Stimulated activated CD4-positive, alpha-beta T cell treated with anti-CD3 and anti-CD28 coated beads, Interleukin-4, amount 100 ng/mL, for 1 hour (primary cell): ENCODE measurements at regions not wholly inside any gene's neighbourhood (a gene's known extent, or its start where the extent isn't known, plus 50 kb on each side); places are given as distances from the start of the nearest gene placed in this dataset.
A peak's percentile ranks its signal among the peaks of the same experiment; 100 is the strongest.
"Not testable (repeated sequence)": the region's sequence is repeated elsewhere in the genome, so short reads cannot be mapped to it uniquely, and the experiment has no call there.

Experiments
- DNase-seq: peaks from one replicate; pipeline ENCODE4 v3.0.0-alpha.2; 2020

DNA sequence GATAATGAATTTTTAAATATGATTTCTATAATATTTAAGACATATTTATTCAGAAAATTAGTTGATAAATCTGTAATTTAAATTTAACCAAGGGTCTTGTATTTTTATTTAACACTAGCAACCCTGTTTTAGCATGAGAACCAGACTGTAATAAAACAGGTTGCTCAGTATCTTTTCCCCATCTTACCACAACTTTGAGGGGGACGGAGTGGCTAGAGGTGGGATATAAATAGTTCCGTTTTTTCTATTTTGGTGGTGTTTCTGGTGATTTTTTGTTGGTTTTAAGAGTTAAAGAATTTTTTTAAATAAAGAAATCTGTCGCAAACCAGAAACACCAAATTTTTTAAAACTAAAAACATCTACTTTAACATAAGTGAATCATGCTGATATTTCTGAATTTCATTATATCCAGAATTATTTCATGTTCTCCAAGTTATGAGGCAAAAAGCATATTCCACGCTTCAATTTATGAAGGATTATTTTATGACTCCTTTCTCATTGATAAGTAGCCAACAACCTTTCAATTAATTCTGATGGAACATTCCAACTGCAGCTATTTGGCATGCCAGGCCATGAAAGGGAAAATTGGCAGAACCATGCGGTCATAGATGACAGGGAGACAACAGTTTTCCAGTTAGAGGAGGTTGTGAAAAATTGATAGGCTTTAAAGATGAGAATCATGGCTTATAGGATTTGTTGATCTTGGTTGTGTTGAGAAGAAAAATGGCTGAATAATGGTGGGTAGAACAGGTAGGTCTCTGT lies 151.9 kb upstream of the CARMIL1 start:
- no peak for DNase-seq

DNA sequence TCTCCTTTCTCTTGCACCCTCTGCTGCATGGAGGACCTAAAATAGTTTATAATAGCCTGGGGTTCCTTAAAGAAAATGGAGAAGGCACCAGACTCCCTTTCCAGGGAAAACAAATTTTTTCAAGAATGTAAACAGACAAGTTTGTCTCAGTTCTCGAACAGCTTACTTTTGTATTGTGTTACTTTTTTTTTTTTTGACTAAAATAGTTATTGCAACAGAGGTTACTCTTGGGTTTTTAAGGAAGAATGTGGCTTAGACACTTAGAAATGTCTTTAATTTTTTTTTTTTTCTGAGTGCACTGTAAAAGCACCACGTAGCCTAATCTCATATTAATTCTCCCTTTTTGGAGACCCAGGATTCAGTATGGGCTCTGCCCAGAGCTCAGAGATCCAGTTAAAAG lies 148.7 kb upstream of the CARMIL1 start:
- DNase-seq, result no peak

DNA sequence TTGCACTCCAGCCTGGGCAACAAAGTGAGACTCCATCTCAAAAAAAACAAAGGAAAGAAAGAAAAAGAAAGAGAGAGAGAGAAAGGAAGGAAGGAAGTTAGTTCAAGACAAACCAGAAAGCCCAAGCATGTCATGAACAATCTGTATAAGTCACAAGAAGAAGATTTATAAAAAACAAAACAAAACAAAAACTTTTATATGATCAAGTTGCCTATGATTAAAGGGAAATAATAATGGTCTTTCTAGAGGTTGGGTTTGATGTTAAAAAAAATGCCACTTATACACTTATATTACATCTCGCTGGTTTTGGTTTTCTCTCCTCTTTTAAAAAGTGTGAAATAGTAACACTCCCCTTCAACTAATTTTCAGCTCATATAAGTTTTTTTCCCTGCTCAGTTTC lies 146.2 kb upstream of the CARMIL1 start:
- DNase-seq, result no peak

DNA sequence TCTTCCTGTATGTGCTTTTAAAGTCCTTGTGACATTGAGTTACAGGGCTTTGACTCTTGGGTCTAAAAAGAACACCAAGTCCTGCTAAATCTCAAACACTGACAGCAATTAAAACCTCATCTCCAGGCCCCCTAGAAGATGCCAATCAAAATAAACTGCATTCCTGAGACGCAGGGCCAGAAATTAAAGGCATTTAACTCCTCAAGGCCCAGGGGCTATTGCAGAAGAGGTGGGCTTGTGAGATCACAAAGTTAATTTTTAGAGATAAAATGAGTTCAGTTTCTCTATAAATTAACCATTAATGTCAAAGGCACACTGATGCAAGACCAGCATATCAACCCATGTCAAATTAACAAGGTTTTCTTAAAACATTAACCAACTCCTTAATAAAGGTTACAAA lies 145.6 kb upstream of the CARMIL1 start:
- no peak for DNase-seq

DNA sequence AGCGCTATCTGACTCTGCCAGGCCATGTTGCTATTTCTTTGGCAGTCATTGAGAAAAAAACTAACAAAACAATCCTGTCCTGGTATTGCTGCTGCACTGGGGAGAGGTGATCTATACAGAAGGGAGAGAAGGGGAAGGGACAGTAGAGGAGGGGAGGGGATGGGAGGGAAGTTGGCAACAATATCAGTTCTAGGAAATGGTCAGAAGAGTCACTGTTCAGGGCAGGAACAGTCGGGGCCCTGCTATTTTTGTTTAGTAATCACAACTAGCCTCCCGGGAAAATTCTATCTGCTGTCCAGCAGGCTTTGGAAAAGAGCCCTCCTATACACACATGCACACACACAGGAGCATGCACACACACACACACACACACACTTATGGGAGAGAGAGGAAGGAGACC lies 142.3 kb upstream of the CARMIL1 start:
- no peak for DNase-seq

DNA sequence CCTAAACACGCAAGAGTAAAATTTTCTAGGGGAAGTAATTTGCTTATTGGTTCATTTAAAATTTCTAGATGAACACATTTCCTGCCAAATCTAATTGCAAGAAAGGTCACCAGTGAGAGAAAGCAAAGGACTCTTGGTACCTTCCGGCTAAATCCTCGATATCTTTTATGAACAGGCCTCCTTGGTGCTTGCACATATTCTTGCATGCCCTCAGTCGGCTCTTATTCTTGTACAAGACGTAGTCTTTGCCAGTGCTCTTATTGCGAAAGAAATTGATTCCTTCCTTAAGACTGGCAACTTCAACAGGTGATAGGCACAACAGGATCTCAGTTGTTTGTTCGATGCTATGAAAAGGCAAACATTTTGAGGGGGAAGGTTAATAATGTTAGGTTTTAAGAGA lies 141.7 kb upstream of the CARMIL1 start:
- DNase-seq, result no peak

DNA sequence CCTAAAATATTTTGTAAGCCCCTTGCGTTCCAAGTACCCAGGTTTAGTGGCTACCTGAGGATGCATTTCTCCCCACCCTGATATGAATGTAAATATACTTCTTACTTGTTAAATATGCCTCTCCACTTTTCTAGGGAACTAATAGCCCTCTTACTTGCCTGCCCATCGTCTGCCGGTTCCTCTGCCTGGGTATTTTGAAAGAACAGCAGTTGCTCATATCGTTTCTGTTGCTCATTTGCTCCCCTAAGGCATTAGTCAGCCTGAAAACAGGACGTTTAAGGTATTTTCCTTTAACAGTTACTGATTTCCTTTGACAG lies 141.3 kb upstream of the CARMIL1 start:
- DNase-seq, result peak; percentile 40

DNA sequence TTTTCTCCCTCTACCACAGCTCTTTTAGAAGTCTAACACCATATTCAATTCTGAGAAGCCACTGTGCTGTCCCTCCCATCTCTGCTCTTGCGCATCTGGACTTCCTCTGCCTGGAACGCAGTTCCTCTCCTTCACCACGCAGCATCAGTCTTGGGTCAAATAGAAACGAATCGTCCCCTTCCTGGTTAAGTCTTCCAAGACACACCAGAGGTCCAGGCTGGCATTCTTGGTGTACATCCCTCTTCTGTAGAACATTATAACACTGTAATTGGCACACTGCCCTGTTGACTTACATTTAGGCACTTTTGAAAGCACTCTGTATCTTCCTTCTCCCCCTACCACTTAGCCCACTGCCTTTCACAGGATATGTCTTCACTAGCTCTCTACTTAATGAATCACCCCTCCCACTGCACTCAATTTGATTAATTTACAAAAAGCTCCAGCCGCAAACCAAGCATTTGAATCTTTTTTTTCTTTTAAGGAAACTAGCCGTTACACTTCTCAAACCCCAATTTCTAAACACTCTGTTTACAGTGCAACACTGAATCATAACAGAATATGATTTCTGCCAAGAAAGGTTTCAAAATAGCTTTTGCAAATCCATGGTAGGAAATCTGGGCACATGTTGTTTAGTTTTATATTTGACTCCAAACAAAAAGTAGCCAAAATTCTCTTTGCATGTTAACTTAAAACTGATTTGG lies 140.8 kb upstream of the CARMIL1 start:
- DNase-seq, result peak; percentile 49

DNA sequence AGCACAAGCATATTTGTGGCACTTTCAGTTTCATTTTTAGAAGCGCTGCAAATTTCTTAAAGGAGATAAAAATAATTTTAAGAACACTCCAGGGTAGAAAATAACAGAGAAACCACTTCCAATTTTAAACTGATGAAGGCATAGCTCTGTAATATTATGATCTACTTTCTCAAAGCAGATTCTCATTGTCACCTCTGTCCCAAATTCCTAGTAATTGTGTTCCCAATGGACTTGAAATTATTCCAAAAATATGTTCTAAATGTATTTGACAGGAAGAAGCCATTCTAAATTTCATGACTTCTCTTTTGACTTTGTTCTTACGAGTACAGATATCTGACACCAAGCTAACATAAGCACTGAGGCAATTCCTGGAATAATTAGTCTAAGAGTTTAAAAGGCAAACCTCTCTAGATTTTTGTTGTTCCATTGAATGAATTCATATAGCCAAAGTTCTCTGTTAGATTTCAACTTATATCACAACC lies 140.2 kb upstream of the CARMIL1 start:
- DNase-seq, result no peak

DNA sequence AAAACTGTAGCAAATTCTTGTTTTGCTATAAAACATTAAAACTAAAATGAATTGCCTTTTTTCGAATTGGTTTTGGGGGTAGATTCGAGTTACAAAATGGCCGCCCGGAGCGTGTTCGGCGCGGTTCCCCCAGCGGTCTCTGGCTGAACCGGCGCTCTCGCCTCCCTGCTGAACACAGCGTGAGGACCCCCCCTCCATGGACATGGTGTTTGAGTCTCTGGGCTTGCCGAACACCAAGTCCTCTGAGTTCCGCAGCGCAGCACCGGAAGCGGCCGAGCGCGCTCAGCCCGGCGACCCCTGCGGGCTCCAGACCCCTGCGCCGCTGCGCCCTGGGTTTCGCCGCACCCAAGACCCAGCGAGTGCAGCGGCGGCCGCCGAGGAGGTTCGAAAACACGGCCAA lies 139.6 kb upstream of the CARMIL1 start:
- DNase-seq, result not testable (repeated sequence)

DNA sequence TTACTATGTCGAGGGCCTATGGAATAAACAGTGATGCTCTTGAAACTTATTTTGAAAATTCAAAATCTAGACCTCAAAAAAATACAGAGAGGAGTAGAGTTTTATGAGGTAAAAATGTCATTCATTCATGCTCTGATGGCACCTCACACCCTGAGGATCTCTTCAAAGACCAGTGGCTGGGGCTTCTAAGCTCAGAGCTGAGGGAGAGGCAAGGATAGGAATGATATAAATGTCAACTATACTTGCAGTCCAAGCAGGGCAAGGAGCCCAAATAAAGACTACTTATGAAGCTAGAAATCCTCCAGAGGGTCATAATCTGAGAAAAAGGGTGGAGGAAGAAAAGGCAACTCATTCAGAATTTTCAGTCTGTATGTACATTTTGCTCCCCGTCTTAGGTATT lies 136.7 kb upstream of the CARMIL1 start:
- no peak for DNase-seq

DNA sequence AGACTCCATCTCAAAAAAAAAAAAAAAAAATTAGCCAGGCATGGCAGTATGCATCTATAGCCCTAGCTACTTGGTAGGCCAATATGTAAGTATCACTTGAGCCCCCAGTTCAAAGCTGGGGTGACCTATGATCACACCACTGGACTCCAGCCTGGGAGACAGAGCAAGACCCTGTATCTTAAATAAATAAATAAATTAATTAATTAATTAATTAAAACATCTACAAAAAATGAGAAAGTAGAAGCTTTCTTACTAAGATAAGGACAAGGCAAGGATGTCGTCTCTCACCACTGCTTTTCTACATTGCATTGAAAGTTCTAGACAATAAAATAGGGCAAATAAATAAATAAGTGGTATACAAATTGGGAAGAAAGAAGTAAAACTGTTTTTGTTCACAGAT lies 134.3 kb upstream of the CARMIL1 start:
- no peak for DNase-seq

DNA sequence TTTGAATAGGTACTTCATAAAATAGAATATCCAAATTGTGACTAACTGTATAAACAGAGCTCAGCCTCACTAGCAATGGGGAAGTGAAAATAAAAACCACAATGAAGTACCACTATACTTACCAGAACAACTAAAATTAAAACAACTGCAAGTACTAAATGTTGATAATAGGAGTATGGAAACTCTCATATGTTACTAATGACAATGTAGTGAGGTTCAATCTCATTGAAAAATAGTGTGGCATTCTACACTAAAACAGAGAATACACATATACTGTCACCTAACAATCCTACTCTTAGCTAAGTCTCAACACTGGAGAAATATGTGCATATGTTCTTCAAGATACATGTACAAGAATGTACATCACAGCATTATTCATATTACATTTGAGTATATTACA lies 132.0 kb upstream of the CARMIL1 start:
- DNase-seq, result no peak

DNA sequence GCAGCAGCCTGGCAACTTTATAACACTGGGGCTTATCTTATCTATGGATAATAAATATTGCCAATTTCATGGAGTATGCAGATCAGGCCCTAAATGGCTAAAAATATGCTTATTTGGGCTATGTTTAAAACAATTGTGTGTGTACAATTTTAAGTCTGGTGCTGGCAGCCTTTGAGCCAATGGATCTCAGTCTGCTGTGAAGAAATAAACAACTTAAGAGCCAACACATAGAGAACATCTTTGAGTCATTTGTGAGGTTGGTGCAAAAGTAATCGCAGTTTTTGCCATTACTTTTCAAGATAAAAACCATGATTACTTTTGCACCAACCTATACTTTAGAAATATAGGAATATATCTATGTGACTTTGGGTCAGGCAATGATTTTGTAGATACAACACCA lies 129.1 kb upstream of the CARMIL1 start:
- no peak for DNase-seq

DNA sequence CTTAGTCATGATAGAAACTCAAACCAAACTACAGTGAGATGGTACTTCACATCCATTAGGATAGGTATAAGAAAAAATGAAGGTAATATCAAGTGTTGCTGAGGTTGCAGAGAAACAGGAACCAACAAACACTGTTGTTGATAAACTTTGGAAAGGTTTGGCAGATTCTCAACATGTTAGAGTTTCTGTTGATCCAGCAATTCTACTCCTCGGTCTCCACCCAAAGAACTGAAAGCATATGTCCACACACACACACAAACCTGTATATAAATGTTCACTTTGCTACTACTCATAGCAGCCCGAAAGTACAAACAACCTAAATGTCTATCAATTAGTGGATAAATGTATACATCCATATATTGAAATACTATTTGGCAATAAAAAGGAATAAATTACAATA lies 128.3 kb upstream of the CARMIL1 start:
- no peak for DNase-seq

DNA sequence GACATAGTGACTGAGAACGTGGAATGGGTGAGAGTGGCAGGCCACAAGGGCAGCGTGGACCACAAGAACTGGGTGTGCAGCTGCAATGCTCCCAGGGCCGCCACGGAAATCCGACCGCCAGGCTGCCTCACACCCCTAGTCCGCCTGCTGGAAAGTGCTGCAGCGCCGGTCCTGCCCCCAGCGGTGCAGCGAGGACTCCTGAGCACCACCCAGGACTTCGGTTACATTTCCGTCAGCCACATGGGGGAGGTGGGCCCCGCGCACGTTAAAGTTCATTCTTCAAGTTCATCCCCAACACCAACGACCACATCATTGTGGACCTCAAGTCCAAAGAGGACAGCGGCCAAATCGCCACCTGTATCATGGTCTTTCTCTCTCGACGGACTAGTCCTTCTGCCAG lies 126.1 kb upstream of the CARMIL1 start:
- DNase-seq, result no peak

DNA sequence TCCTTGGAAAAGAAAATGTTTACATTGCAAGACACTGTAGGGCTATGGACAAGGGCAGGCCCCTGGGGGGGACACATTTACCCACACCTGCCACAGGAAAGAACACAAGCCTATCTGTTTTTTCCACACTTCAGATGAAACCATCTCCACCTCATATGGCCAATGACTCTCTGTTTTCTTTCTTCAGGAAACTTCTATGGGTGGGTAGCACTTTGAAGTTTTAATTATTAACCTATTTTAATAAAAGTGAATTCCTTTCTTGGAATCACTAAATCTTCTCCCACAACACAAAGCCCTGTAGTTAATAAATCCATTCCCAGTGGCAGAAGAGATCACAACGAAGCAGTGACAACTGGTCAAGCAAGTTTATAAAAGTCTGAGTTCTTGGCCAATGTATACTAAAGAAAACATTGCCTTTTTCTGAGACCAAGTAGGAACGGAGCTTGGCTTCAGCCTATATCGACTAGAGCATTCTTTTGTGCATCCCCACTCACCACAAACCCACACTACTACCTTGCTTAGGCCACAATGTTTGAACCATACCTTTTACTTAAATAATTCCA lies 125.1 kb upstream of the CARMIL1 start:
- no peak for DNase-seq

DNA sequence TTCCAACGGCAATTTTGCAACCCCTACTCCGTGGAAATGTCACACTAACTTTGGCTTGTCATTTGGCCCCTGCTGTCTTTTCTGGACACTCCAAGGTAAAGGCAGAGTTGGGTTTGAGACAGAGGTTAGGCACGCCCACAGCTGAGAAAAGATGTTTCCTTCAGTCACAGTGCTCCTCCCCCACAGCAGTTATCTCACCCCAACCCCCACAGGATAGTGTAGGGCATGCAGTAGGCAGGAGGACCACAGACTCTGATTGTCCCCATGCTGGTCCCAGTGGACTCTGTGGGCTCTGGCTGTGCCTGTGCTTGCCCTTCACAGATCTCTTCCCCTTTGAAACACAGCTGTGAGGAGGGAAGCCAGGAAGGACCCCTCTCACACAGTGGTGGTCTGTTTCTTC lies 124.0 kb upstream of the CARMIL1 start:
- DNase-seq, result no peak

DNA sequence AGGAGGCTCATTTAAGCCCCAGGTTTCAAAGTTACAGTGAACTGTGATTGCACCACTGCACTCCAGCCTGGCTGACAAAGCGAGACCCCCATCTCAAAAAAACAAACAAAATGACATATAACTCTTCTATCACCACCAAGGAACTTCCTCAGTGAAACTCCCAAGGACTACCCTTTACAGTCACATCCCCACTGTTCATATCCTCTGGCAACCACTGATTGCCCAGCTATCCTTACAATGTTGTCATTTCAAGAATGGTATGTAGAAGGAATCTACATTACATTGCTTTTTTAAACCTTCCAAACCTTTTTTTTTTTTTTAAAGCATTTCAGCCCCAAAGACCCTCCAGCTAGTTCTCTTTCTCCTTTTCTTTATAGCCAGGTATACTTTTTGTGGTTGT lies 123.1 kb upstream of the CARMIL1 start:
- DNase-seq, result no peak

DNA sequence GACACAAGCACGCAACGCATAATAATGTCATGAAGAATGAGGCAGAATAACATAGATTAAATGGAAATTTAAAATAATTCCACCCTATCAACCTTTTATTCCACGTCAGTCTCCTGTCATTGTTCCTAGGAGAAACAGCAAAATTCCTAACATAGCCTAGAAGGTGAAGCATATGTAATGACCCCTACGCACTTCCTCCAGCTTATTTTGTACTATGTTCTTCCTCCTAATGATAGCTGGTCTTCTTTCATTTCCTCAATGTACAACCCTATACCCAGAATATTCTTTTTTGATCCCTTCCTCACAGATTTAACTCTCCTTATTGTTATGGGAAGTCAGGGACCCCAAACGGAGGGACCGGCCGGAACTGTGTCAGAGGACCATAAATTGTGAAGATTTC lies 122.0 kb upstream of the CARMIL1 start:
- no peak for DNase-seq

DNA sequence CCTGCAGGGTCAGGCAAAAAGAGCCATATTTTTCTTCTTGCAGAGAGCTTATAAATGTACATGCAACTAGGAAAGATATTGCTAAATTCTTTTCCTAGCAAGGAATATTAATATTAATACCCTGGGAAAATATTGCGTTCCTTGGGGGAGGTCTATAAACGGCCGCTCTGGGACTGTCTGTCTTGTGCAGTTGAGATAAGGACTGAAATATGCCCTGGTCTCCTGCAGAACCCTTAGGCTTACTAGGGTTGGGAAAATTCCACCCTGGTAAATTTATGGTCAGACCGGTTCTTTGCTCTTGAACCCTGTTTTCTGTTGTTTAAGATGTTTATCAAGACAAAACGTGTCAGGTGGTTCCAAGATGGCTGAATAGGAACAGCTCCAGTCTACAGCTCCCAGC lies 121.3 kb upstream of the CARMIL1 start:
- no peak for DNase-seq

DNA sequence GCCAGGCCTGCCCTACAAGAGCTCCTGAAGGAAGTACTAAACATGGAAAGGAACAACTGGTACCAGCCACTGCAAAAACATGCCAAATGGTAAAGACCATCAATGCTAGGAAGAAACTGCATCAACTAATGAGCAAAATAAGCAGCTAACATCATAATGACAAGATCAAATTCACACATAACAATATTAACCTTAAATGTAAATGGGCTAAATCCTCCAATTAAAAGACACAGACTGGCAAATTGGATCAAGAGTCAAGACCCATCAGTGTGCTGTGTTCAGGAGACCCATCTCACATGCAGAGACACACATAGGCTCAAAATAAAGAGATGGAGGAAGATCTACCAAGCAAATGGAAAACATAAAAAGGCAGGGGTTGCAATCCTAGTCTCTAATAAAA lies 119.0 kb upstream of the CARMIL1 start:
- not testable (repeated sequence) for DNase-seq

DNA sequence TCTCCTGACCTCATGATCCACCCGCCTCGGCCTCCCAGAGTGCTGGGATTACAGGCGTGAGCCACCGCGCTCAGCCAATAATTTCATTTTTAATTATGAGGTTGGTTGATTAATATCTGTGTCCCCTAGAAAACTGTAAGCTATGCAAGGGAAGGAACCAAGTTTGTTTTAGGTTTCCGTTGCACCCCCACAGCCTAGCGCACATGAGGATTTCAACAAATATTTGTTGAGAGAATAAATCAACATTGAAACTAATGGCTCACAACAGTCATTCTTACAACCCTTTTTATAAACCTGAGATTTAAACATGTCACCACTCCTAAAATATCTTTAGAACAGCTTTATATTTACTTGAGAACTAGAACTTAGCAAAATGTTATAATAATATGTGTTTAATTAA lies 114.0 kb upstream of the CARMIL1 start:
- DNase-seq, result no peak

DNA sequence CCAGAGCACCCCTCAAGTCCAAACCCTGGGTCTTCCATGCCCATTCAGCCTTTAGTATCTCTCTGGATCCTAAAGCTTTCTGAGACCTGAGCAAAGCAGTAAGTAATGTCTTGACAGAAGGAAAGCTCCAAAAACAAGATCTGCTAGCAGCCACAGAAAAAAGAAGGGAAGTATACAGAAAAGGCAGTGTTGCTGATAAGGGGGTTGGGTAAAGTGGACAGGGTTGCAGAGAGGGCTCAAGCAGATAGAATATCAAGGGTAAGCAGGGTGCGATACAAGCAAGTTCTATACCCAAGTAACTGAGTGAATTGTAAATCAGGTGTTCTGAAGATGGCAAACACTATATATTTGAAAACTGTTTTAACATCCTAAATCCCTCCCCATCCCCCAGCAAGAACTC lies 113.4 kb upstream of the CARMIL1 start:
- no peak for DNase-seq
